ENCODE measurements at regions not wholly inside any gene's neighbourhood (a gene's known extent, or its start where the extent isn't known, plus 50 kb on each side); places are given as distances from the start of the nearest gene placed in this dataset.

DNA sequence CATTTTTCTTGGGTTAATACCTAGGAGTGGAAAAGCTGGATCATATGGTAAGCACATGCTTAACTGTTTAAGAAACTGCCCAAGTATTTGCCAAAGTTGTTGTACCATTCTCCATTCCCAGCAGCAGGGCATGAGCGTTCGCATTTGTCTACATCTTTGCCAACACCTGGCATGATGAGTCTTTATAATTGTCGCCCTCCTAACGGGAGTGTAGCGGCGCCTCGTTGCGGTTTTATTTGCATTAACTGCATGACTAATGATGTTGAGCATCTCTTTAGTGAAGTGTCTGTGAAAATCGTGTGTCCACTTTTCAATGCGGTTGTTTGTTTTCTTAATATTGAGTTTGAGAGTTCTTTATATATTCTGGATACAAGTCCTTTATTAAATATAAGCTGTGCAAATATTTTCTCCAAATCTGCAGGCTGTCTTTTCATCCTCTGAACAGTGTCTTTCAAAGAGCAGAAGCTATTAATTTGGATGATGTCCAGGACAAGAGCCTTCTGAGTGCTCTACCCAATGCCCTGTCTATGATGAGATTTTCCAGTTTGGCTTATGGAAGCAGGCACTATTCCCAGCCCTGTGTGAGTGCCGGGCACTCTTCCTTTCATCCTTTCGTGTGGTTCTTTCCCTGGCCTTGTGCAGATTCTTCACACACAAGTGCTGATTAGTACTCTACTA, 202.0 kb downstream of the FOXO1 start:
- H3K4me3 ChIP-seq (replicated peaks in 1 of 2; ENCODE audit: low read depth in 2 of 2, low read length in 2 of 2), result no peak overlapping the region
- TF ChIP-seq, protein P1, sequence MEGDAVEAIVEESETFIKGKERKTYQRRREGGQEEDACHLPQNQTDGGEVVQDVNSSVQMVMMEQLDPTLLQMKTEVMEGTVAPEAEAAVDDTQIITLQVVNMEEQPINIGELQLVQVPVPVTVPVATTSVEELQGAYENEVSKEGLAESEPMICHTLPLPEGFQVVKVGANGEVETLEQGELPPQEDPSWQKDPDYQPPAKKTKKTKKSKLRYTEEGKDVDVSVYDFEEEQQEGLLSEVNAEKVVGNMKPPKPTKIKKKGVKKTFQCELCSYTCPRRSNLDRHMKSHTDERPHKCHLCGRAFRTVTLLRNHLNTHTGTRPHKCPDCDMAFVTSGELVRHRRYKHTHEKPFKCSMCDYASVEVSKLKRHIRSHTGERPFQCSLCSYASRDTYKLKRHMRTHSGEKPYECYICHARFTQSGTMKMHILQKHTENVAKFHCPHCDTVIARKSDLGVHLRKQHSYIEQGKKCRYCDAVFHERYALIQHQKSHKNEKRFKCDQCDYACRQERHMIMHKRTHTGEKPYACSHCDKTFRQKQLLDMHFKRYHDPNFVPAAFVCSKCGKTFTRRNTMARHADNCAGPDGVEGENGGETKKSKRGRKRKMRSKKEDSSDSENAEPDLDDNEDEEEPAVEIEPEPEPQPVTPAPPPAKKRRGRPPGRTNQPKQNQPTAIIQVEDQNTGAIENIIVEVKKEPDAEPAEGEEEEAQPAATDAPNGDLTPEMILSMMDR (IDR thresholded peaks at IDR 0.05; ENCODE audit: low read depth, low read length), result no peak
- no peak for DNase-seq (ENCODE audit: low read depth in 2 of 2)

DNA sequence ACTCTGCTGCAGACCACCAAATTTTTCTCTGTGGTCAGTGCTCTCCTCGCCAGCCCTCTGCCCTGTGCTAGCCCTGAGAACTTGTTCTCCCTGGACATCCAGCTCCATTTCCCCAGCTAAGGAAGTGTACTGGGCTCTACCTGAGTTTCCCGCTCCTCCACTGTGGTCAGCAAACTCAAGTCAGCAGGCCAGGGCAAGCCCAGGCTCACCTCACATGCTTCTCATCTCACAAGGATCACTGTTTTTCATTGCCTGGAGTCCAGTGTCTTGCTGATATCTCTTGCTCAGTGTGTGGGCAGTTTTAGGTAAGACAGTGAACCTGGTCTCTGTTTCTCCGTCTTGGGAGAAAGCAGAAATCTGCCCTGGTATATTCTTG, 201.4 kb downstream of the FOXO1 start:
- H3K4me3 ChIP-seq (replicated peaks in 1 of 2; ENCODE audit: low read depth in 2 of 2, low read length in 2 of 2), result no peak overlapping the region
- TF ChIP-seq, protein P1 (IDR thresholded peaks at IDR 0.05; ENCODE audit: low read depth, low read length), result no peak
- no peak for DNase-seq (ENCODE audit: low read depth in 2 of 2)

DNA sequence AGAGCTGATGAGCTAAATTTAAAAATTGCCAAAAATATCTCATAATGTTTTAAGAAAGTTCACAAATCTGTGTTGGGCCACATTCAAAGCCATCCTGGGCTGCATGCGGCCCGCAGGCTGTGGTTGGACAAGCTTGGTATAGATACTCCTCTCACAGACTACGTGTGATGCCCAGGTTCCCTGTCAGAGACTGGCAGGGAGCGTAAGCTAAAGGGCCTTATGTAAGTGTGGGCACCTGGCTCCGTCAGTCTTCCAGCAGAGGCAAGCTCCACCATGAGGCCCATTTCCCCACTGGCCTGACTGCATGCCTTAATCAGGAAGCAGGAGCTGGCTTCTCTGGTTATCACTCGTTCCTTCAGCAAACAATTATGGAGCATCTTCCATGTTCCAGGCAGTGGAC, 200.2 kb downstream of the FOXO1 start:
- TF ChIP-seq, protein P1 (IDR thresholded peaks at IDR 0.05; ENCODE audit: low read depth, low read length), result no peak
- DNase-seq (ENCODE audit: low read depth in 2 of 2), result no peak

GRCh38 chr13:40468227-40468838, 198.1 kb downstream of the FOXO1 start:
- TF ChIP-seq, protein P1 (IDR thresholded peaks at IDR 0.05; ENCODE audit: low read depth, low read length), result no peak
- no peak for DNase-seq (ENCODE audit: low read depth in 2 of 2)
- H3K4me3 ChIP-seq (replicated peaks in 1 of 2; ENCODE audit: low read depth in 2 of 2, low read length in 2 of 2), result no peak overlapping the region

More for the DNA sequence above, 200.2 kb downstream of the FOXO1 start:
- no peak overlapping the region for H3K4me3 ChIP-seq (replicated peaks in 1 of 2; ENCODE audit: low read depth in 2 of 2, low read length in 2 of 2)

DNA sequence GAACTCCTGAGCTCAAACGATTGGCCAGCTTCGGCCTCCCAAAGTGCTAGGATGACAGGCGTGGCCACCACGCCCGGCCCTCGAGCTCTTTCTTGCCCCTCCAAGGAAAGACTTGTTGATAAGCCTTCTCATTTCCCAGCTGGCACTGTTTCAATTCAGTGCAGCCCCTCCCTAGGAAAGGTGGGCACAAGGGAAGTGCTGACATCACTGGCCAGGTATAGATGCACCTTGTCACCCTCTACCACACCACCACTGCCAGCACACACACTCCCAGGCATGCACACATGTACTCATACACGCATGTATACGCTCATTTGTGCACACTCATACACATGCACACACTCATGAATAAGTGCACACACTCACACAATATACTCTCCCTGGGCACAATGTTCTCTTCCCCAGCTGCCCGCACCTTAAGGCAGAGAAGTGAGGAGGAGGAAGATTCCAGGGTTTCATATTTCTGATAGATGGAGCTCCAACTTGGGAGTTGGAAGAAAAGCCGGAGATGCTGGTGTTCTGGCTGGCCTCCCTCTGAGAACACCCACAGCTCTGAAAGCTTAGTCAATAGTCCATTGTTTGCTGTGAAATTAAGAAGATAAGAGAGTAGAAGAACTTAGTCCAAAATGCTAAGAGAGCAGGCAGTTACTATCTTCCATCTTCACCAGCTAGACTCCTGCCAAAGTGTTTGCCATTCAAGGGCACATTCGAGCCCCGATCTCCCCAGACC, 196.7 kb downstream of the FOXO1 start:
- H3K4me3 ChIP-seq (replicated peaks in 1 of 2; ENCODE audit: low read depth in 2 of 2, low read length in 2 of 2), result no peak overlapping the region
- TF ChIP-seq, protein P1 (IDR thresholded peaks at IDR 0.05; ENCODE audit: low read depth, low read length), result no peak
- peak in 1 of 2 donors; percentile 76 for DNase-seq (ENCODE audit: low read depth in 2 of 2)

GRCh38 chr13:40470660-40471059, 195.8 kb downstream of the FOXO1 start:
- TF ChIP-seq, protein P1 (IDR thresholded peaks at IDR 0.05; ENCODE audit: low read depth, low read length), result no peak
- no peak overlapping the region for H3K4me3 ChIP-seq (replicated peaks in 1 of 2; ENCODE audit: low read depth in 2 of 2, low read length in 2 of 2)
- peak in 1 of 2 donors; percentile 57 for DNase-seq (ENCODE audit: low read depth in 2 of 2)

Measured in cardiac fibroblast (primary cell).